GM23338 (cell line): ENCODE measurements at regions not wholly inside any gene's neighbourhood (a gene's known extent, or its start where the extent isn't known, plus 50 kb on each side); places are given as distances from the start of the nearest gene placed in this dataset.

Experiments
- ATAC-seq: fragments of 200-7000 bp; cut with Tn5 transposase; 3 replicates; pipeline ENCODE4 v1.9.1; 2020
- DNase-seq: peaks from one replicate; pipeline ENCODE4 v3.0.0-alpha.2; 2015; ENCODE audit warnings: low spot score
- H2AFZ ChIP-seq: fragments of 200-600 bp; sonication (generic); 2 replicates; pipeline ENCODE4 v1.8.0; 2016; ENCODE audit warnings: antibody characterized with exemption, mild to moderate bottlenecking, moderate library complexity
- H3F3A ChIP-seq: fragments of 200-600 bp; sonication (generic); replicated peaks from 2 replicates; pipeline ENCODE4 v1.8.0; 2017; ENCODE audit warnings: antibody characterized with exemption, mixed run types, low read depth
- H3K27ac ChIP-seq: fragments of 200-600 bp; sonication (generic); 2 replicates; pipeline ENCODE4 v1.6.1; 2016; ENCODE audit warnings: low read depth
- H3K27me3 ChIP-seq: fragments of 200-600 bp; sonication (generic); 2 replicates; pipeline ENCODE4 v1.8.0; 2016; ENCODE audit warnings: mild to moderate bottlenecking, mixed run types, moderate library complexity; ENCODE audit not compliant: insufficient read depth
- H3K36me3 ChIP-seq: fragments of 200-600 bp; sonication (generic); 2 replicates; pipeline ENCODE4 v1.8.0; 2016; ENCODE audit warnings: mild to moderate bottlenecking; ENCODE audit not compliant: insufficient read depth
- H3K4me1 ChIP-seq: fragments of 200-600 bp; sonication (generic); 2 replicates; pipeline ENCODE4 v1.8.0; 2016; ENCODE audit warnings: mild to moderate bottlenecking, moderate library complexity; ENCODE audit not compliant: insufficient read depth
- H3K4me2 ChIP-seq: fragments of 200-600 bp; sonication (generic); 2 replicates; pipeline ENCODE4 v1.7.1; 2017; ENCODE audit warnings: mixed run types
- H3K4me3 ChIP-seq: fragments of 200-600 bp; sonication (generic); 2 replicates; pipeline ENCODE4 v1.6.1; 2016; ENCODE audit warnings: mixed run types
- H3K79me2 ChIP-seq: fragments of 200-600 bp; sonication (generic); replicated peaks from 2 replicates; pipeline ENCODE4 v1.8.0; 2017; ENCODE audit warnings: mild to moderate bottlenecking; ENCODE audit not compliant: insufficient read depth
- H3K9me2 ChIP-seq: fragments of 200-600 bp; sonication (generic); 2 replicates; pipeline ENCODE4 v1.8.0; 2017; ENCODE audit not compliant: insufficient read depth
- H4K20me1 ChIP-seq: fragments of 200-600 bp; sonication (generic); replicated peaks from 2 replicates; pipeline ENCODE4 v1.8.0; 2017; ENCODE audit warnings: mild to moderate bottlenecking; ENCODE audit not compliant: insufficient read depth
- H3K27ac Mint-ChIP-seq: 2 replicates; pipeline ENCODE4 v1.8.0; 2020; ENCODE audit warnings: inconsistent platforms, mild to moderate bottlenecking, moderate library complexity, mixed read lengths
- H3K27me3 Mint-ChIP-seq: 3 replicates; pipeline ENCODE4 v1.8.0; 2022; ENCODE audit warnings: low read depth, mild to moderate bottlenecking, moderate library complexity, mixed read lengths, inconsistent platforms; ENCODE audit not compliant: insufficient read depth, poor library complexity
- H3K36me3 Mint-ChIP-seq: 3 replicates; pipeline ENCODE4 v1.8.0; 2021; ENCODE audit warnings: low read depth, mild to moderate bottlenecking, inconsistent platforms, moderate library complexity, mixed read lengths
- H3K4me1 Mint-ChIP-seq: 3 replicates; pipeline ENCODE4 v1.8.0; 2020; ENCODE audit warnings: mild to moderate bottlenecking, inconsistent platforms, mixed read lengths
- H3K4me3 Mint-ChIP-seq: 3 replicates; pipeline ENCODE4 v1.8.0; 2021; ENCODE audit warnings: moderate library complexity, mild to moderate bottlenecking, inconsistent platforms, mixed read lengths
- H3K9me3 Mint-ChIP-seq: 3 replicates; pipeline ENCODE4 v1.8.0; 2020; ENCODE audit warnings: moderate library complexity, mild to moderate bottlenecking, inconsistent platforms, mixed read lengths
- CREB1 ChIP-seq: fragments of 250-450 bp; sonication (Bioruptor Pico); IDR thresholded peaks from 2 replicates; pipeline ENCODE4 v1.5.0; 2020; ENCODE audit warnings: low read depth, mild to moderate bottlenecking, moderate library complexity
- ETS1 ChIP-seq: IDR thresholded peaks from 2 replicates; pipeline ENCODE4 v1.6.1; 2016; ENCODE audit warnings: antibody characterized with exemption
- EZH2 ChIP-seq: fragments of 200-600 bp; sonication (generic); IDR thresholded peaks from one replicate; pipeline ENCODE4 v1.8.0; 2017; ENCODE audit warnings: antibody characterized with exemption, mild to moderate bottlenecking, low read depth; ENCODE audit not compliant: unreplicated experiment
- JUNB ChIP-seq: IDR thresholded peaks from one replicate; pipeline ENCODE4 v1.6.1; 2016; ENCODE audit warnings: antibody characterized with exemption; ENCODE audit not compliant: unreplicated experiment
- POLR2AphosphoS5 ChIP-seq: IDR thresholded peaks from 2 replicates; pipeline ENCODE4 v1.6.1; 2016; ENCODE audit warnings: antibody characterized with exemption, low read depth
- REST ChIP-seq: IDR thresholded peaks from one replicate; pipeline ENCODE4 v1.6.1; 2018; ENCODE audit warnings: antibody characterized with exemption; ENCODE audit not compliant: unreplicated experiment
- STAT1 ChIP-seq: IDR thresholded peaks from one replicate; pipeline ENCODE4 v1.6.1; 2016; ENCODE audit warnings: antibody characterized with exemption; ENCODE audit not compliant: unreplicated experiment
- ZNF114 ChIP-seq: fragments of 250-450 bp; sonication (Bioruptor Pico); IDR thresholded peaks from 2 replicates; pipeline ENCODE4 v1.5.0; 2020; ENCODE audit warnings: mild to moderate bottlenecking, moderate library complexity
- ZNF331 ChIP-seq: fragments of 250-450 bp; sonication (Bioruptor Pico); IDR thresholded peaks from 2 replicates; pipeline ENCODE4 v1.5.0; 2020; ENCODE audit warnings: low read depth, mild to moderate bottlenecking, moderate library complexity
- TF ChIP-seq, protein P1 (sequence below), 2 experiments: fragments of 200-600 bp in 1 of 2; sonication (generic) in 1 of 2; conservative IDR thresholded peaks; 2 replicates each; pipeline versions ENCODE4 v1.5.1 to v1.6.1; 2016 to 2017; ENCODE audit warnings: antibody characterized with exemption in 2 of 2, low read depth in 2 of 2, mild to moderate bottlenecking in 2 of 2, moderate library complexity in 1 of 2

DNA sequence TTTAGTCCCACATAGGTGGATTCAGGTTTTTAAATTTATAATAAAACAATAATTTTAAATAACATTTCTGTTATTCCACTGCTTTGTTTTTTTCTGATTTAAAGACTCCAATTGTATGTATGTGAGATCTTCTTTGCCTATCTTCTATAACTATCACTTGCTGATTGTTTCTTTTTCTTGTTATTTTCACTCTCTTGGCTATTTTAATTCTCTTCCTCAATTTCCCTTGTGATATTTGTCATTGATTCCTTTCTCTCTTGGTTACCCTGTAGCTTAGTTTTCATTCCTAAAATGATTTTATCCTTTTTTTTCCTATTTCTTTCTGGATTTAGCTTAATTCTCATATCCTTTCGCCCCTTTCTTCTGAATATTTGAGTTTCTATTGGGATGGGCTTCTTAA is 227.3 kb upstream of the TENT5A start:
- Histone ChIP-seq H3K4me2 (no peak overlapping the region), H2AFZ (no peak overlapping the region), H3K4me3 (no peak overlapping the region), H3K4me1 (peaks cover 6% of the 10 kb centered on the region; the same call in 1 of the 2 replicates), H3K27ac (no peak overlapping the region), H3K79me2 (no peaks in the 10 kb centered on the region), H3K36me3 (no peaks in the 10 kb centered on the region), H3K27me3 (no peaks in the 10 kb centered on the region), H3K9me2 (no peaks in the 10 kb centered on the region), H3F3A (no peaks in the 10 kb centered on the region), H4K20me1 (no peaks in the 10 kb centered on the region)
- ATAC-seq (no peak), DNase-seq (no peak)
- Mint-ChIP-seq H3K4me1 (peaks cover 8% of the 10 kb centered on the region; the same call in 2 of the 3 replicates), H3K36me3 (peaks cover 6% of the 10 kb centered on the region; the same call in 1 of the 3 replicates), H3K4me3 (no peak overlapping the region), H3K27me3 (peaks cover 7% of the 10 kb centered on the region), H3K27ac (no peak overlapping the region), H3K9me3 (peaks cover 22% of the 10 kb centered on the region)
- TF ChIP-seq, protein P1, sequence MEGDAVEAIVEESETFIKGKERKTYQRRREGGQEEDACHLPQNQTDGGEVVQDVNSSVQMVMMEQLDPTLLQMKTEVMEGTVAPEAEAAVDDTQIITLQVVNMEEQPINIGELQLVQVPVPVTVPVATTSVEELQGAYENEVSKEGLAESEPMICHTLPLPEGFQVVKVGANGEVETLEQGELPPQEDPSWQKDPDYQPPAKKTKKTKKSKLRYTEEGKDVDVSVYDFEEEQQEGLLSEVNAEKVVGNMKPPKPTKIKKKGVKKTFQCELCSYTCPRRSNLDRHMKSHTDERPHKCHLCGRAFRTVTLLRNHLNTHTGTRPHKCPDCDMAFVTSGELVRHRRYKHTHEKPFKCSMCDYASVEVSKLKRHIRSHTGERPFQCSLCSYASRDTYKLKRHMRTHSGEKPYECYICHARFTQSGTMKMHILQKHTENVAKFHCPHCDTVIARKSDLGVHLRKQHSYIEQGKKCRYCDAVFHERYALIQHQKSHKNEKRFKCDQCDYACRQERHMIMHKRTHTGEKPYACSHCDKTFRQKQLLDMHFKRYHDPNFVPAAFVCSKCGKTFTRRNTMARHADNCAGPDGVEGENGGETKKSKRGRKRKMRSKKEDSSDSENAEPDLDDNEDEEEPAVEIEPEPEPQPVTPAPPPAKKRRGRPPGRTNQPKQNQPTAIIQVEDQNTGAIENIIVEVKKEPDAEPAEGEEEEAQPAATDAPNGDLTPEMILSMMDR (conservative IDR thresholded peaks at IDR 0.05; ENCODE audit: low read depth in 2 of 2), result no peak

DNA sequence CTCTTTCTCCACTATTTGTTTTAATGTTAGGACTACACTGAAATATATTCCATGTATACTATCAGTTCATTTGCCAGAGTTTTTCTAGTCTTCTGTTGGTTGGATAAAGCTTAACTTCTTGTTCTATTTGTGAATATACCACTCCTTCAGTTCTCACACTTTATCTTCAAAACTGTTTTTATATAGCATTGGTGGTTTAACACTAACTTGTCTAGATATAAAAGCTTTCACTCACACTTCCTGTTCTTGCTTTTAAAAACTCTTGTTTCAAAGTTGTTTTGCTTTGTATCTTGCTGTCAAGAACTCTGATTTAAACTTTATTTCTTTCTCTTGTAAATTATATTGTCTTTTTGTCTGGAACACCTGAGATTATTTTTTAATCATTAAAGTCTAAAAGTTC is 226.8 kb upstream of the TENT5A start:
- Mint-ChIP-seq H3K27me3 (peaks cover 7% of the 10 kb centered on the region), H3K36me3 (peaks cover 6% of the 10 kb centered on the region; the same call in 2 of the 3 replicates), H3K9me3 (peaks cover 27% of the 10 kb centered on the region)
- TF ChIP-seq CREB1 (CRISPR knock-in tag) (no peak), ZNF331 (CRISPR knock-in tag) (no peak), JUNB (no peak), EZH2 (no peak), REST (no peak), STAT1 (no peak), ETS1 (no peak), ZNF114 (CRISPR knock-in tag) (no peak), POLR2AphosphoS5 (no peak)

More for the DNA sequence above, 226.8 kb upstream of the TENT5A start:
- Mint-ChIP-seq H3K27ac (no peak overlapping the region), H3K4me1 (peaks cover 4% of the 10 kb centered on the region; the same call in 2 of the 3 replicates), H3K4me3 (no peak overlapping the region)
- ATAC-seq (no peak), DNase-seq (no peak)
- no peaks in the 10 kb centered on the region for H3K36me3 ChIP-seq
- H2AFZ ChIP-seq, result no peak overlapping the region
- no peaks in the 10 kb centered on the region for H3K9me2 ChIP-seq
- no peaks in the 10 kb centered on the region for H3K79me2 ChIP-seq
- no peaks in the 10 kb centered on the region for H4K20me1 ChIP-seq
- H3K4me1 ChIP-seq, result 0 out of 2 replicates have a peak, but pooled peaks cover 2% of the 10 kb centered on the region
- H3K27ac ChIP-seq, result no peak overlapping the region
- H3K27me3 ChIP-seq, result no peaks in the 10 kb centered on the region
- H3K4me3 ChIP-seq, result no peak overlapping the region
- H3F3A ChIP-seq, result no peaks in the 10 kb centered on the region
- H3K4me2 ChIP-seq, result no peak overlapping the region
